ENCODE measurements at regions not wholly inside any gene's neighbourhood (a gene's known extent, or its start where the extent isn't known, plus 50 kb on each side); places are given as distances from the start of the nearest gene placed in this dataset.
"Not testable (repeated sequence)": the region's sequence is repeated elsewhere in the genome, so short reads cannot be mapped to it uniquely, and the experiment has no call there.

DNA sequence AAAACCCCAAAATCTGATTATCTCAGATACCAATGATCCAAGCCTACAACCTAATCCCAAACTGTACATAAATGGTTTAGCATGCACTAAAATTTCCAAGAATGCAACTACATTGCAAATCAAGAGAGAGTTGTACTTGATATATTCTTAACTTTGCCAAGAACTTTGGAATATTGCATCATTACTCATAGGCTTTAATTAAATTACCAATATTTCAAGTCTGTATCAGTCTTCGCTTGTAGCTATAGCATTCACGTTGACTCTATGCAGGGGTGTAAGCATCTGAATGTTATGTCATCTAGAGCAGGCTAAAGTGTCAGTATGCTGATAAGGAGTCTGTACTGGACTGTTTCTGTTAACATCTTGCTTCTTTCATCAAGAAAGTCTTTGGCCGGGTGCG, 56.3 kb downstream of the FOXI3 start:
- Mint-ChIP-seq H3K4me1 (ENCODE audit: low read depth) (no peaks in the 10 kb centered on the region), H3K36me3 (ENCODE audit: low read depth) (no peaks in the 10 kb centered on the region), H3K27me3 (ENCODE audit: low read depth) (peaks cover 5% of the 10 kb centered on the region), H3K4me3 (no peak overlapping the region), H3K27ac (no peak overlapping the region), H3K9me3 (no peaks in the 10 kb centered on the region)

DNA sequence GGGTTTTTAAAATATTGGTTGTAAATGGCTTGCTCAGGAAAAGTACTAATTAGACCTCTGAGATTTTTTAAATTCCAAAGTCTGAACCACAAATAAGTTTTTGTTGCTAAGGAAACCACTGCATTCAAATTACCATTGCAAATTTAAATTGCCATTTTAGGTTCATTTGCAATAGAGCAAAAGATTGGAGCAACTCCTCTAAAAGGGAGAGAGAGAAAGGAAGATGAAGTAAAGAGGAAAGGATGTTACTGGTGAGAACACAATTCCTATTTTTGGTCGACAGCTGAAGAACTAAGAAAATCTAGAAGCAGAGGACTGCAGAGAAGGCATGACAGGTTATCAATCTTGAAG, 74.9 kb downstream of the FOXI3 start:
- Mint-ChIP-seq H3K4me1 (ENCODE audit: low read depth) (no peaks in the 10 kb centered on the region), H3K36me3 (ENCODE audit: low read depth) (no peaks in the 10 kb centered on the region), H3K27ac (no peak overlapping the region), H3K4me3 (no peak overlapping the region), H3K9me3 (no peaks in the 10 kb centered on the region), H3K27me3 (ENCODE audit: low read depth) (peaks cover 9% of the 10 kb centered on the region)

DNA sequence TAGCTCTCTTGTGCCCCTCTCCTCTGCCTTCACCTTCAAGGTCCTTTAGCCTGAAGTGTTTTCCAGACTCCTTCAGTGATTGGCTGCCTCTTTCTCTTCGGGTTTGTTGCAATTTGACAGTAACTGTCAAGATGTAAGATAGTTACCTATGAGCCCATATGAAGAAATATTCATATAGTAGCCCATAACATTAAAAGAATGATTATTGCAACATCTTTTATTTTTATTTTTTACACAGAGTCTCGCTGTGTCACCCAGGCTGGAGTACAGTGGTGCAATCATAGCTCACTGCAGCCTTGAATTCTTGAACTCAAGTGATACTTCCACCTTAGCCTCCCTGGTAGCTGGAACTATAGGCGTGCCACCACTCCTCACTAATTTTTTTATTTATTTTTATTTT, 80.5 kb downstream of the FOXI3 start:
- Mint-ChIP-seq H3K4me3 (no peak overlapping the region), H3K36me3 (ENCODE audit: low read depth) (no peaks in the 10 kb centered on the region), H3K27me3 (ENCODE audit: low read depth) (peaks cover 15% of the 10 kb centered on the region), H3K4me1 (ENCODE audit: low read depth) (no peaks in the 10 kb centered on the region), H3K9me3 (no peaks in the 10 kb centered on the region), H3K27ac (no peak overlapping the region)

DNA sequence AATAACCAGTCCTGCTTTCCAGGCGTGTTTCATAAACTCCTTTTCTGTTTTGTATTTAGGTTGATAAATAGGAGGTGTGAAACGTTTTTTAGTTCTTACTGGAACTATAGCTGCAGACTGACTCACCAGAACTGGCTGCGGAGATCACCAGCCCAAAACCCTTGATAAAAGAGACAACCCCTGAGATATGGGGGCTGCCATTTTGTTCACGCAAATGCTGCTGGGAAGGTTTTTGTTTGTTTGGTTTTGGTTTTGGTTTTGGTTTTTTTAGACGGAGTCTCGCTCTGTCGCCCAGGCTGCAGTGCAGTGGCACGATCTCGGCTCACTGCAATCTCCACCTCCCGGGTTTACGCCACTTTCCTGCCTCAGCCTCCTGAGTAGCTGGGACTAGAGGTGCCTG, 87.1 kb downstream of the FOXI3 start:
- H3K27me3 Mint-ChIP-seq (ENCODE audit: low read depth); H3K27ac Mint-ChIP-seq; H3K4me3 Mint-ChIP-seq; H3K9me3 Mint-ChIP-seq; H3K36me3 Mint-ChIP-seq (ENCODE audit: low read depth); H3K4me1 Mint-ChIP-seq (ENCODE audit: low read depth): not testable (repeated sequence)

DNA sequence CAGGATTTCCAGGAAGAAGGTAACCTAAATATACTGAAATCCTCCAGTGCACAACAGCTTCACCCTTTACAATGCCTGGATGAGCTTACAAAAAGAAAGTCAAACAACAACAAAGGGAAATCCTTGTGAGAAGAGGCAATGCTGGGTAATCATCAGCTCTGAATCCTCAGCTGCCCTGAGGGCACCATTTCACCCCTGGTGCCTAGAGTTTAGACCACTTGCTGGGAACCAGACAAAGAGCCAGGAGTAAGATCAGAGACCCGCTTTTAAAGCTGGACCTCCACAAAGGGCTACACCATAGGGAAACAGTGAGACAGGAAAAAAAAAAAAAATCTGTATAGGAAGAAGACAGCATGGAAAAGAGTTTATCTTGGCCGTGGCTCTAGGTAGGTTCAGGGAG, 97.0 kb downstream of the FOXI3 start:
- Mint-ChIP-seq H3K27ac (no peak overlapping the region), H3K27me3 (ENCODE audit: low read depth) (peaks cover 17% of the 10 kb centered on the region), H3K36me3 (ENCODE audit: low read depth) (no peaks in the 10 kb centered on the region), H3K9me3 (no peaks in the 10 kb centered on the region), H3K4me1 (ENCODE audit: low read depth) (peaks cover 4% of the 10 kb centered on the region), H3K4me3 (no peak overlapping the region)

DNA sequence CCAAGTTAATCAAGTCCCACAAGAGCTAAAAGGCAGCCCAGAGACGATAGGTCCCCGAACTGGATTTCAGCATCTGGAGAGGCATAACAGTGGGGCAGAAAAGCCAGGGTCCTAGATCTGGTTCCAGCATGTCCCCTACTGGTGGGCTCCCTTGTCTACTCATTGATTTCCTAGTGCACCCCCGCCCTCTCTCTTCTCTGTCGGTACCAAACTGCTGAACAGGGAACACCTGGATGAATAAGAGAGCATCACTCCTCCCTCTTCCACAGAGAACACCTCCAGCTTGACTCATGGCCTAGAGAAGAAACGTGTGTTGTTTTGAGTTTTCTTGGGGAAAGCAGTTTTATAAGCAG, 101.3 kb downstream of the FOXI3 start:
- Mint-ChIP-seq H3K27ac (no peak overlapping the region), H3K9me3 (no peaks in the 10 kb centered on the region), H3K4me1 (ENCODE audit: low read depth) (peaks cover 4% of the 10 kb centered on the region), H3K36me3 (ENCODE audit: low read depth) (no peaks in the 10 kb centered on the region), H3K4me3 (peak overlapping the region; percentile 34), H3K27me3 (ENCODE audit: low read depth) (peaks cover 20% of the 10 kb centered on the region)

DNA sequence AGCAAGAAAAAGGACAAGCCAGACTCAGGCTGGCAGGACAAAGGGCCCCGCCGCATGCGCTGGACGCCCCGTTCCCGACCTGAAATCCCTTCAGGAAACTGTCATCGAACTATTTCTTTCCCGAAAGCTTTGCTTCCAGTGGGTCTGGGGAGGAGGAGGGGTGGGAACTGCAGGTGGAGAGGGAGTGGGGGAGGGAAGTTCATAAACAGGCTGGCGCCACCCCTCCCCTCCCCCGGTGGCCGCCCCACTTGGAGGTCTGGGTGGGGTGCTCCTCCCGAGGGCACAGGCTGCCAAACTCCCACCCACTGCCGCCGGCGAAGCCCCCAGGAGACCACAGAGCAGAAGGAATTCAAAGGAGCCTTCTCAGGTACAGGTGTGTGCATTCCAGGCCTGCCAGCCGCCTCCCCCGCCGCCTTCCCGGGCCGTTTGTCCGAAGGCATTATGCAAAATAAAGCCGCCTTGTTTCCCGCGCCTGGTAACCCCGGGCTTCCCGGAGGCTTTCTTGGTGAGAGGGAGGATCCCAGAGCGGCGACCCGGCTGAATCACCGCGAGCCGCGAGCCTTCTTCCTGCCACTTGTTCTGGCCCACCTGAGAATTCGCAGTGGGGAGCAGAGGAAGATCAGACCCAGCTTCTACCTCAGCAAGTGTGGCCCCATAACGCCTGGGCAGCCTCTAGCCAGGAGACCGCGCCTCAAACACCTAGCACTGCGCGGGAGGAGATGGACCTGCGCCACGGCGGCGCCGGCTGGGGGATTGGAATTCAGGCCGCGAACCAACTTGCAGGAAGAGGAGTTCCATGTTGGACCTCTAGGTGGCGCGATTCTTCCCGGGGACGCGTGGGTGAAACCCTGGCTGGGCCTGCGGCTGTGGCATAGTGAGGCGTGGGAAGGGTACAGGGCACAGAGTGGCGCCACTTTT, 101.9 kb downstream of the FOXI3 start:
- H3K4me1 Mint-ChIP-seq (ENCODE audit: low read depth): peaks cover 4% of the 10 kb centered on the region
- H3K9me3 Mint-ChIP-seq: no peaks in the 10 kb centered on the region
- peak overlapping the region; percentile 34 for H3K4me3 Mint-ChIP-seq
- peaks cover 20% of the 10 kb centered on the region for H3K27me3 Mint-ChIP-seq (ENCODE audit: low read depth)
- no peaks in the 10 kb centered on the region for H3K36me3 Mint-ChIP-seq (ENCODE audit: low read depth)
- H3K27ac Mint-ChIP-seq: no peak overlapping the region

DNA sequence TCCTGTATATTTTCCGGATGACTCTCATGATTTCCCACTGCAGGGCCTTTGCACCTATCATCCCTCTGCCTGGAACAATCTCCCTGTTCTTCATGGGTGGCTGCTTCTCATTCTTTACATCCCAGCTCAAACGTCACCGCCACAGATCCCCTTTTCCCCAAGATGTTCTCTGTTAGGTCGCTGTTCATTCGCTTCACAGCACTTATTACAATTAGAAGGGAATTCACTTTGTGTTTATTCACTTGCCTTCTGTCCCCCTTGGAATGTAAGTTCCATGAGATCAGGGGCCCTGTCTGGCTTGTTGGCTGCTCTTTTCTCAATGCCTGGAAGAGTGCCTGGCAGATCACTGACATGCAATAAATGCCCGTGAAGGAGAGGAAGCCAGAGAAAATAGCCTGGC, 106.7 kb downstream of the FOXI3 start:
- no peak overlapping the region for H3K4me3 Mint-ChIP-seq
- no peaks in the 10 kb centered on the region for H3K36me3 Mint-ChIP-seq (ENCODE audit: low read depth)
- peaks cover 8% of the 10 kb centered on the region for H3K4me1 Mint-ChIP-seq (ENCODE audit: low read depth)
- H3K9me3 Mint-ChIP-seq: no peaks in the 10 kb centered on the region
- H3K27me3 Mint-ChIP-seq (ENCODE audit: low read depth): peaks cover 12% of the 10 kb centered on the region
- no peak overlapping the region for H3K27ac Mint-ChIP-seq

DNA sequence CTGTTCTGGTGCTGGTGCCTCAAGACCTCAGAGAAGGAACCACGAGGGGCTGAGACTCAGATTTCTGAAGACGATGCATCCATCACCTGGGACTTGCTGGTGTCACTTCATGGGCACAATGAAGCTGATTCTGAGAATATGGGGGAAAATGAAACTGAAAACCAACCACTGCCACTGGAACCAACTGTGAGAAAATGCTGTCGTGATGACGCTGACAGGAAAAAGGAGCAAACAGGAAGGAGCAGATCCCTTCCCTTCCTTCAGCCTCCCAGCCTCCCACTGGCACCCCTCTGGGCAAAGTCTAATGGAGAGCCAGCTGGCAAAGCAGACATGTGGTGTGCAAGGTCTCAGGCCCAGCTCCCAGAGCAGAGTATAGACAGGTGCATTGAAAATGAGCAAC, 109.7 kb downstream of the FOXI3 start:
- no peak overlapping the region for H3K4me3 Mint-ChIP-seq
- H3K27ac Mint-ChIP-seq: no peak overlapping the region
- H3K36me3 Mint-ChIP-seq (ENCODE audit: low read depth): no peaks in the 10 kb centered on the region
- H3K27me3 Mint-ChIP-seq (ENCODE audit: low read depth): peaks cover 12% of the 10 kb centered on the region
- peaks cover 4% of the 10 kb centered on the region for H3K9me3 Mint-ChIP-seq
- H3K4me1 Mint-ChIP-seq (ENCODE audit: low read depth): peaks cover 7% of the 10 kb centered on the region

DNA sequence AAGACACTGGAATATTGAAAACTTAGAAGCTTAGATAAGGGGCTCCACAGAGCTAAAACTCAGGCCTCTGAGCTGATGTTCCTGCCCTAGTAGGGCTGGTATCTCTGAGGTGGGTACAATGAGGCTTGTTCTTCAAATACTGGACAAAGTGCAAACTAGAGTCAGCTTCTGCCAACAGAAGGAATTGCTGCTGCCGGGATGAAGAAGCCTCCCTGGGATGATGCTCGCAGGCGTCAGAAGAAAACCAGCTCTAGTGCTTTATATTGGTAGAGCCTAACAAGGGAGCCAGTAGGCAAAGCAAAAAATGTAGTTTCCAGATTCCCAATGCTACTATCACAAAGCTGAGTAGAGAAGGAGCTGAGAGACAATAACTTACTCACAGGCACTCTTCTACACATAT, 118.1 kb downstream of the FOXI3 start:
- no peaks in the 10 kb centered on the region for H3K9me3 Mint-ChIP-seq
- H3K4me3 Mint-ChIP-seq: no peak overlapping the region

DNA sequence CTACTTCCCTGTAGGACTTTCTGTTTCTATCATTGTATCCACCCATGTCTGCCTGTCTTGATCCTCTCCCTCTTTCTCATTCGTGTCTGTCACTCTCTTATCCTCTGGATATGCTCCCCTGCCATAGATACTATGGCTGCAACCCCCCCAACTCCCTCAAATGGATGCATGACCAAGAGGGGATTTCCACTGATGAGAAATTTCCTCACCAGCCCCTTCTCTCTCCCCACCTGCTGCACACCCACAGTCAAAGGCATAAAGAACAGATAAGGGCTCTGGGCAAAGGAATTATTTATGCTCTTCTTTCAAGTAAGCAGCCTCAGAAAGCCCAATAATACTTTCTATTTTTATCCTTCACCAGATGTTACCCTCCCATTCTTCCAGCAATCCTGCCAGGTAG, 121.3 kb downstream of the FOXI3 start:
- no peaks in the 10 kb centered on the region for H3K36me3 Mint-ChIP-seq (ENCODE audit: low read depth)
- H3K27me3 Mint-ChIP-seq (ENCODE audit: low read depth): peaks cover 21% of the 10 kb centered on the region
- no peak overlapping the region for H3K4me3 Mint-ChIP-seq
- peaks cover 3% of the 10 kb centered on the region for H3K4me1 Mint-ChIP-seq (ENCODE audit: low read depth)
- H3K27ac Mint-ChIP-seq: no peak overlapping the region
- H3K9me3 Mint-ChIP-seq: no peaks in the 10 kb centered on the region

More for the DNA sequence above, 118.1 kb downstream of the FOXI3 start:
- no peaks in the 10 kb centered on the region for H3K36me3 Mint-ChIP-seq (ENCODE audit: low read depth)
- H3K27ac Mint-ChIP-seq: no peak overlapping the region
- H3K4me1 Mint-ChIP-seq (ENCODE audit: low read depth): peaks cover 3% of the 10 kb centered on the region
- H3K27me3 Mint-ChIP-seq (ENCODE audit: low read depth): peaks cover 12% of the 10 kb centered on the region

DNA sequence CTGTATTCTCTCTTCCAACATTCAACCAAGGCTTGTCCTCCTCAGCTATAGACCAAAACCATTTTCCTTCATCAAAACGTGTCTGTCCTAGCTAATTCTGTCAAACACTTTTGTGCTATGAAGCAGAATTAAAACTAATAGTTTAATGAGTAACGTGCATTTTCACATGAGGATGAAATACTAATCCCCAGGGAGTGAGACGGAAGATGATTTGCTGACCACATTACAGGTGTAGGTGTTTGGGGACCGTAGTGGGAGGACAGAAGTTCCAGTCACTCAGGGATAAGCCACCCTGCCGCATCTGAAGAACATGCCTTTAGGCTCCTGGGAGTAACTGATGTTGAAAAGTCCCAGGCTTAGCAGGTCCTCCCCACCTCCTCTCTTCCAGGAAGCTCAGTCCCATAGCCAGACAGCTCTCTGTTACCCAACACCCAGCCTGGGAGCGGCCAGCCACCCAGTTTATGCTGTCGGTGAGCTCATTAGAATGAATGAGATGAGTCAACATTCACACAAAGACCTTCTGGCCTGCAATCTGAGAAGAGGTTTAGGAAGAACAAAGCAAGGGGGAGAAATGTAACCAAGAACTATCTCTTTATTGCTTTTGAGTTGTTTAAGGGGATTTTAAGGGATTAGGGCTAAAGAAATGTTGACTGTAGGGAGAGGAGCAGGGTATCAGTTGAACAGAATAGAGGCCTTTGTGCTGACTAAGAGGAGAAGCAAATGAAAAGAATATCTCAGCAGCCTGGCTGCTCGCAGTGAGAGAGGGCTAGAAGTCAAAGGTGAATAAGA, 122.5 kb downstream of the FOXI3 start:
- Mint-ChIP-seq H3K36me3 (ENCODE audit: low read depth) (no peaks in the 10 kb centered on the region), H3K4me3 (no peak overlapping the region), H3K27ac (no peak overlapping the region), H3K27me3 (ENCODE audit: low read depth) (peaks cover 21% of the 10 kb centered on the region), H3K9me3 (no peaks in the 10 kb centered on the region), H3K4me1 (ENCODE audit: low read depth) (peaks cover 3% of the 10 kb centered on the region)

DNA sequence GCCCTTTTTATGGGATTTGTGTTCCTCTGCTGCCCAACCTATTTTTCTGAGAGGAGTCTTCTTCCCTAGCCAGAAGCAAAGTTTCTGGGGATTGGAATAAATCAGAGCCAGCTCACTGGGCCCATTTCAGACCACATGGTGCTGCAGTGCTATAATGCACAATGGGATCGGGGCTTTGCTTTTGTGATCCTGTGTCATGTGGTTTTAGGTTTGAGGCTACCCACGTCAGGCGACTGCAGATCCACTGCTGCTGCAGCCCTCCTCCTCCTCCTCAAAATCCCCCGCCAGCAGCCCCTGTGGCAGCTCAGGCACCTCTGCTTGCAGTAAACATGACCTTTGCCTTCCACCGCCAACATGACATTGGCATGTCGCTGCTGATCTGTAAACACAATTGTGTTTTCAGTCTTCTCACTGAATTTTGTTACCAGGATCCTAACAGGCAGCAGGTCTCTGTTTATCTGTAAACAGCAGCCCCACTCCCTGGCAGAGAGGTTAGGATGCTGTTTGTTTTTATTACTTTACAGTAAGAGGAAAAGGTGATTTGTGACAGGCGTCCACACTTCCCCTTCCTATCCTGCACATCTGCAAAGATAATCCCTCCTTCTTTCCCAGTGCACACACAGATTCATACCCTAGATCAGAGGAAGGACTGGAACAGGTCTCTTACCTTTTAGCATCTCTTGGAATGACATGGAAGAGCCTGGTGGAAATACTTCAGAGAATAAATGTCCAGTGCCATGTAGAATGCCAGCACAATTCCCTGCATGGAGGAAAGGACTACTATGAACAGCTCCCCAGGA, 130.8 kb downstream of the FOXI3 start:
- H3K9me3 Mint-ChIP-seq: peaks cover 7% of the 10 kb centered on the region
- H3K4me1 Mint-ChIP-seq (ENCODE audit: low read depth): no peaks in the 10 kb centered on the region
- H3K27ac Mint-ChIP-seq: no peak overlapping the region

DNA sequence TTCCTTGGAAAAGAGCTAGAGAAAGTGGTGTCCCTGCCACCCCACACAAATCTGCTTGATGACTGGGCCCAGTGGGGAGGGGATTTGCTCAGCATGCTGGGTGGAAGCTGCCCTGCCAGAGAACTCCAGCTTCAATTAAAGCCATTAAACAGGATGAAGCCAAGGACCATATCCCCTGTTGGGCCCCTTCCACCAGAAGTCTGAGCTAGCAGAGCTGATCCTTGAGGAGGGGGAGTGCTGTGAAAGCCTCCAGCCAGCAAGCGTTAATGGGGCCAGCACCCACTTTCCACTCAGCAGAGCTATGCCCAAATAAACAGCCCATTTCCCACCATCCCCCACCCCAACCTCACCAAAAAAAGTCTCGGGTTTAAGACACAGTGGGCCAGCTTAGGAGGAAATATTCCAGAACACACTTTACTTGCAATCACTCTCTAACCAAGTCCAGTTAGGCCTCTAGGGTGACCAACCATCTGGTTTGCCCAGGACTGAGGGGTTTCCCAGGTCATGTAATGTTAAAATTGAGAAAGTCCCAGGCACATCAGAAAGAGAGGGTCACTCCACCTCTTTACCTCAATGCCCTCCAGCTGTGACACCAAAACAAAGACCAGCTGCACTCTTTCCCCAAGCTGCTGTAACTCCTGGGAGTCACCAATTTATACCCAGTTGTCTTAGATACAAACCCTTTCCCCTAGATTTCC, 132.3 kb downstream of the FOXI3 start:
- Mint-ChIP-seq H3K9me3 (peaks cover 7% of the 10 kb centered on the region), H3K27ac (no peak overlapping the region), H3K27me3 (ENCODE audit: low read depth) (no peaks in the 10 kb centered on the region), H3K36me3 (ENCODE audit: low read depth) (no peaks in the 10 kb centered on the region), H3K4me3 (no peak overlapping the region), H3K4me1 (ENCODE audit: low read depth) (no peaks in the 10 kb centered on the region)

More for the DNA sequence above, 130.8 kb downstream of the FOXI3 start:
- Mint-ChIP-seq H3K27me3 (ENCODE audit: low read depth) (peaks cover 3% of the 10 kb centered on the region), H3K4me3 (no peak overlapping the region), H3K36me3 (ENCODE audit: low read depth) (no peaks in the 10 kb centered on the region)
